ENCODE measurements at regions not wholly inside any gene's neighbourhood (a gene's known extent, or its start where the extent isn't known, plus 50 kb on each side); places are given as distances from the start of the nearest gene placed in this dataset.
"Not testable (repeated sequence)": the region's sequence is repeated elsewhere in the genome, so short reads cannot be mapped to it uniquely, and the experiment has no call there.

DNA sequence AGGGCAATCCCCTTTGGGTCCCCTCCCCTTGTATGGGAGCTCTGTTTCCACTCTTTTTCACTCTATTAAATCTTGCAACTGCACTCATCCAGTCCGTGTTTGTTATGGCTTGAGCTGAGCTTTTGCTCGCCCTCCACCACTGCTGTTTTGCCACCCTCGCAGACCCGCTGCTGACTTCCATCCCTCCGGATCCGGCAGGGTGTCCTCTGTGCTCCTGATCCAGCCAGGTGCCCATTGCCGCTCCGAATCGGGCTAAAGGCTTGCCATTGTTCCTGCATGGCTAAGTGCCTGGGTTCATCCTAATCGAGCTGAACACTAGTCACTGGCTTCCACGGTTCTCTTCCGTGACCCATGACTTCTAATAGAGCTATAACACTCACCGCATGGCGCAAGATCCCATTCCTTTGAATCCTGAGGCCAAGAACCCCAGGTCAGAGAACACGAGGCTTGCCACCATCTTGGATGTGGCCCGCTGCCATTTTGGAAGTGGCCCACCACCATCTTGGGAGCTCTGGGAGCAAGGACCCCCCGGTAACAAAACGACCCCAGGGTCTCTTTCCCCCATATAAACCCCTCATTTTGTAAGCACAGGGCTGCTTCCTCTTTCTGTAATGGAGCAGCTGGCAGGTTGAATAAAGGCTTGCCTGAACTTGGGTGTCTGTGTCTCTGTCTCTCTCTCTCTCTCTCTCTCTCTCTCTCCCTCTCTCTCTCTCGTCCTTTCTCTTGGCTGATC lies 1166.2 kb downstream of the TAF11L14 start:
- no peak for TF ChIP-seq CTCF (conservative IDR thresholded peaks at IDR 0.05; ENCODE audit: control insufficient read depth, insufficient read depth, low read depth, low read length)
- no peak overlapping the region for H3K4me3 ChIP-seq (ENCODE audit: control insufficient read depth, low read depth, low read length)
- DNase-seq (ENCODE audit: low read depth): no peak

DNA sequence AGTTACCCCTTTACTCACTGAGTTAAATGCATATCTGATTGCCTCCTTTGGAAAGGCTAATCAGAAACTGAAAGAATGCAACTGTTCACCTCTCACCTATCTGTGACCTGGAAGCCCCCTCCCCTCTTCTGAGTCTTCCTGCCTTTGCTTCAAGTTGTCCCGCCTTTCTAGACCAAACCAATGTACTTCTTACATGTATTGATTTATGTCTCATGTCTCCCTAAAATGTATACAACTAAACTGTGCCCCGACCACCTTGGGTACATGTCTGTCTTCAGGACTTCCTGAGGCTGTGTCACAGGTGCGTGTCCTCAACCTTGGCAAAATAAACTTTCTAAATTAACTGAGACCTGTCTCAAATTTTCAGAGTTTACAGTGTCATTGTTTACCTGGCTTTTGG lies 1167.2 kb downstream of the TAF11L14 start:
- not testable (repeated sequence) for DNase-seq (ENCODE audit: low read depth); H3K4me3 ChIP-seq (ENCODE audit: control insufficient read depth, low read depth, low read length)

DNA sequence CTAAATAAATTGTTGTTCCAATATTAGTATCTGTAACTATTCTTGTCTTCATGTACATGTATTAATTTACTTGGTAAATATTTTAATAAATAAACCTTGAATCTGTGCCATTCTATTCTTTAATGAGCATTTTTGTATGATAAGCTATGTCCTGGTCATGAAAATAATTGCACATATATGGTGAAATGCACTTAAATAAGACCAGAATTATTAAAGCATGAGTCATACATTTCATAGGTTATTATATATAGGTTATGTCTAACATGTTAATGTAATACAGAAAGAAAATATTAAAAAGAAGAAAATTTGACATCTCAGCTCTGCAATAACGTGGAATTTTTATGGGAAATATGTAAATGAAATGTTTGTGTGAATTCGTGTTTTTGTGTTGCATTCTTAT lies 1168.1 kb downstream of the TAF11L14 start:
- no peak for TF ChIP-seq CTCF (conservative IDR thresholded peaks at IDR 0.05; ENCODE audit: control insufficient read depth, insufficient read depth, low read depth, low read length)
- no peak overlapping the region for H3K4me3 ChIP-seq (ENCODE audit: control insufficient read depth, low read depth, low read length)
- no peak for DNase-seq (ENCODE audit: low read depth)

DNA sequence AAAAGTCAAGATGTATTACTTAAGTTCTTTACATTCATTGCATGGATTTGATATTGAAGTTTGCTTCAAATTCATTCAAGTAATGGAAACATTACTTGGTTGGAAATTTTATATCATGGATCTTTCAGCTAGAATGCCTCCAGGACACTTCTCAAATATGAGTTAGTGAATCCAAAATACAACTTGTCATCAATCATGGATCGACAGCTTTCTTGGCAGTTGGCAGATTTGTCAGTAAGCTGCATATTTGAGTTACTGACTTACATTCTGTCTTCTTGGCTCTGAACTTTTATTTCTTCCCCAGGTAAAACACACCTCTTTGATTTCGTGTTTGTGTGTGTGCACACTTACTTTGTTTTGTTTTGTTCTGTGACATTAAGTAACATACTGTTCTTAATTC lies 1171.1 kb downstream of the TAF11L14 start:
- H3K4me3 ChIP-seq (ENCODE audit: control insufficient read depth, low read depth, low read length): no peak overlapping the region
- no peak for TF ChIP-seq CTCF (conservative IDR thresholded peaks at IDR 0.05; ENCODE audit: control insufficient read depth, insufficient read depth, low read depth, low read length)
- DNase-seq (ENCODE audit: low read depth): no peak

DNA sequence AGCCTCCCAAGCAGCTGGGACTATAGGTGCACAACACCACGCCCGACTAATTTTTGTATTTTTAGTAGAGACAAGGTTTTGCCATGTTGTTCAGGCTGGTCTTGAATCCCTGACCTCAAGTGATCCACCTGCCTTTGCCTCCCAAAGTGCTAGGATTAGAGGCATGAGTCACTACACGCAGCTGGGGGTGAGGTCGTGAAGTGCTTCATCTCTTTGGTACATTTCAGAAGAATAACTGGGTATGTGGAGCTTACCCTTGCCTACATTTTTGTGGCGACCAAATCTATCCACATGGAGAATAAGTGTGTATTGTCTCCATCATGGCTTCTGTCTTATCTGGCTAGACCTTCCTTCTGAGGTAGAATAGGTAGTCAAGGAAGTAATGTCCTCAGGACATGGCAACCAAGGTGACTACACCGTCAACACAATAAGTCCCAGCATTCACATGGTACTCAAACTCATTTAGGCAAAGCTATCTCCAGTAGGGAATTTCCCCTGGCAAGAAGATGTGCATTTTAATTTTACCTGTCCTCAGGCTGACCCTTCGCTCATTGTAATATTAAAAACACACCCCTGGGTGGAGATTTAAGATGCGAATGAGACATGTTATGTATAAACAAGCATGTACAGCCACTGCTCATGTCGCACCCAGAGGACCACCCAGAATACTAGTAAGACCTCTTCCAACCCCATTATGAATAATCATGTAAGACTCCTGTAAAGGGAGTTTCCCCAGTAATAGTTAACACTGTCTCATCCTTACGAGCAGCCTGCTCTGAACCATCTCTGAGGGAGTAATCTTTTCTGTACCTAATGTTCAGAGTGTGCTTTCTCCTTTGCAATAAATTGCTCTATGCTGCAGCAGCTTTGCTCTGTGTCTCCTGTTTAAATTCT lies 1173.2 kb downstream of the TAF11L14 start:
- no peak overlapping the region for H3K4me3 ChIP-seq (ENCODE audit: control insufficient read depth, low read depth, low read length)
- TF ChIP-seq CTCF (conservative IDR thresholded peaks at IDR 0.05; ENCODE audit: control insufficient read depth, insufficient read depth, low read depth, low read length): no peak
- DNase-seq (ENCODE audit: low read depth): no peak

GRCh38 chr5:18811661-18812060 lies 1176.3 kb downstream of the CDH18 start:
- no peak for TF ChIP-seq CTCF (conservative IDR thresholded peaks at IDR 0.05; ENCODE audit: control insufficient read depth, insufficient read depth, low read depth, low read length)
- H3K4me3 ChIP-seq (ENCODE audit: control insufficient read depth, low read depth, low read length): no peak overlapping the region
- DNase-seq (ENCODE audit: low read depth): no peak

DNA sequence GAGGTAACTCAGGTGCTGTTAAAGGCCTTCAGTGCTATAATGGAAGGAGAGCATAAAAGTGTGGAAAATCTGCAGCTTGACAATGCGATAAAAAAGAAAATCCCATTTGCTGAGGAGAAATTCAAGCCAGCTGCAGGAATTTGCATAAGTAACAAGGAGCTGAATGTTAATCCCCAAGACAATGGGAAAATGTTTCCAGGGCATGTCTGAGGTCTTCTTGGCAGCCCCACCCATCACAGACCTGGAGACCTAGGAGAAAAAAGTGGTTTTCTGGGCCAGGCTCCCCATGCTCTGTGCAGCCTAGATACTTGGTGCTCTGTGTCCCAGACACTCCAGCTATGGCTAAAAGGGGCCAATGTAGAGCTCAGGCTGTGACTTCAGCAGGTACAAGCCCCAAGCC lies 1159.6 kb downstream of the CDH18 start:
- DNase-seq (ENCODE audit: low read depth): no peak
- no peak overlapping the region for H3K4me3 ChIP-seq (ENCODE audit: control insufficient read depth, low read depth, low read length)
- TF ChIP-seq CTCF (conservative IDR thresholded peaks at IDR 0.05; ENCODE audit: control insufficient read depth, insufficient read depth, low read depth, low read length): no peak
